ENCODE measurements at regions not wholly inside any gene's neighbourhood (a gene's known extent, or its start where the extent isn't known, plus 50 kb on each side); places are given as distances from the start of the nearest gene placed in this dataset.

- TF ChIP-seq YY1 (IDR thresholded peaks at IDR 0.05), result no peak
- no peak for TF ChIP-seq CTCF (IDR thresholded peaks at IDR 0.05; ENCODE audit: low read depth, low read length, missing input control)
- TF ChIP-seq MAX (IDR thresholded peaks at IDR 0.05), result no peak
- TF ChIP-seq, protein P1, sequence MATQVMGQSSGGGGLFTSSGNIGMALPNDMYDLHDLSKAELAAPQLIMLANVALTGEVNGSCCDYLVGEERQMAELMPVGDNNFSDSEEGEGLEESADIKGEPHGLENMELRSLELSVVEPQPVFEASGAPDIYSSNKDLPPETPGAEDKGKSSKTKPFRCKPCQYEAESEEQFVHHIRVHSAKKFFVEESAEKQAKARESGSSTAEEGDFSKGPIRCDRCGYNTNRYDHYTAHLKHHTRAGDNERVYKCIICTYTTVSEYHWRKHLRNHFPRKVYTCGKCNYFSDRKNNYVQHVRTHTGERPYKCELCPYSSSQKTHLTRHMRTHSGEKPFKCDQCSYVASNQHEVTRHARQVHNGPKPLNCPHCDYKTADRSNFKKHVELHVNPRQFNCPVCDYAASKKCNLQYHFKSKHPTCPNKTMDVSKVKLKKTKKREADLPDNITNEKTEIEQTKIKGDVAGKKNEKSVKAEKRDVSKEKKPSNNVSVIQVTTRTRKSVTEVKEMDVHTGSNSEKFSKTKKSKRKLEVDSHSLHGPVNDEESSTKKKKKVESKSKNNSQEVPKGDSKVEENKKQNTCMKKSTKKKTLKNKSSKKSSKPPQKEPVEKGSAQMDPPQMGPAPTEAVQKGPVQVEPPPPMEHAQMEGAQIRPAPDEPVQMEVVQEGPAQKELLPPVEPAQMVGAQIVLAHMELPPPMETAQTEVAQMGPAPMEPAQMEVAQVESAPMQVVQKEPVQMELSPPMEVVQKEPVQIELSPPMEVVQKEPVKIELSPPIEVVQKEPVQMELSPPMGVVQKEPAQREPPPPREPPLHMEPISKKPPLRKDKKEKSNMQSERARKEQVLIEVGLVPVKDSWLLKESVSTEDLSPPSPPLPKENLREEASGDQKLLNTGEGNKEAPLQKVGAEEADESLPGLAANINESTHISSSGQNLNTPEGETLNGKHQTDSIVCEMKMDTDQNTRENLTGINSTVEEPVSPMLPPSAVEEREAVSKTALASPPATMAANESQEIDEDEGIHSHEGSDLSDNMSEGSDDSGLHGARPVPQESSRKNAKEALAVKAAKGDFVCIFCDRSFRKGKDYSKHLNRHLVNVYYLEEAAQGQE (IDR thresholded peaks at IDR 0.05), result no peak
- TF ChIP-seq, protein P2, sequence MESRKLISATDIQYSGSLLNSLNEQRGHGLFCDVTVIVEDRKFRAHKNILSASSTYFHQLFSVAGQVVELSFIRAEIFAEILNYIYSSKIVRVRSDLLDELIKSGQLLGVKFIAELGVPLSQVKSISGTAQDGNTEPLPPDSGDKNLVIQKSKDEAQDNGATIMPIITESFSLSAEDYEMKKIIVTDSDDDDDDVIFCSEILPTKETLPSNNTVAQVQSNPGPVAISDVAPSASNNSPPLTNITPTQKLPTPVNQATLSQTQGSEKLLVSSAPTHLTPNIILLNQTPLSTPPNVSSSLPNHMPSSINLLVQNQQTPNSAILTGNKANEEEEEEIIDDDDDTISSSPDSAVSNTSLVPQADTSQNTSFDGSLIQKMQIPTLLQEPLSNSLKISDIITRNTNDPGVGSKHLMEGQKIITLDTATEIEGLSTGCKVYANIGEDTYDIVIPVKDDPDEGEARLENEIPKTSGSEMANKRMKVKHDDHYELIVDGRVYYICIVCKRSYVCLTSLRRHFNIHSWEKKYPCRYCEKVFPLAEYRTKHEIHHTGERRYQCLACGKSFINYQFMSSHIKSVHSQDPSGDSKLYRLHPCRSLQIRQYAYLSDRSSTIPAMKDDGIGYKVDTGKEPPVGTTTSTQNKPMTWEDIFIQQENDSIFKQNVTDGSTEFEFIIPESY (IDR thresholded peaks at IDR 0.05), result no peak
- no peak for TF ChIP-seq EGR1 (IDR thresholded peaks at IDR 0.05; ENCODE audit: low read depth in 2 of 2)
- no peak for TF ChIP-seq JUND (IDR thresholded peaks at IDR 0.05)
- no peak for TF ChIP-seq GABPA (IDR thresholded peaks at IDR 0.05 in 1 of 2, conservative IDR thresholded peaks at IDR 0.05 in 1 of 2)
- no peak for TF ChIP-seq RXRA (IDR thresholded peaks at IDR 0.05)
- no peak for TF ChIP-seq SP1 (IDR thresholded peaks at IDR 0.05)
- TF ChIP-seq HNF4G (IDR thresholded peaks at IDR 0.05), result no peak
Measured at GRCh38 chr6:145336119-145336518, 399.2 kb downstream of the EPM2A start.

Data from liver (tissue), 3 donors.